GM18907 (cell line): ENCODE measurements at regions not wholly inside any gene's neighbourhood (a gene's known extent, or its start where the extent isn't known, plus 50 kb on each side); places are given as distances from the start of the nearest gene placed in this dataset.

Source experiments
- ATAC-seq: cut with Tn5 transposase; IDR thresholded peaks from one replicate; pipeline ENCODE4 v1.9.1; 2021; ENCODE audit warnings: mild to moderate bottlenecking, moderate library complexity; ENCODE audit not compliant: unreplicated experiment

- ATAC-seq: no peak
Observed at GRCh38 chr3:69539134-69539533, 153.2 kb upstream of the FRMD4B start.

- ATAC-seq: no peak
Observed at GRCh38 chr3:69538281-69538680, 152.4 kb upstream of the FRMD4B start.

- no peak for ATAC-seq
Observed at GRCh38 chr3:69536306-69537020, 150.6 kb upstream of the FRMD4B start.

- no peak for ATAC-seq
Observed at GRCh38 chr3:69535613-69536012, 149.7 kb upstream of the FRMD4B start.

GRCh38 chr3:69532547-69533224, 146.8 kb upstream of the FRMD4B start:
- no peak for ATAC-seq

- no peak for ATAC-seq
Observed at GRCh38 chr3:69531576-69532546, 146.0 kb upstream of the FRMD4B start.

GRCh38 chr3:69530554-69530953, 144.7 kb upstream of the FRMD4B start:
- no peak for ATAC-seq

- no peak for ATAC-seq
Observed at GRCh38 chr3:69527498-69527897, 141.6 kb upstream of the FRMD4B start.

- no peak for ATAC-seq
Observed at GRCh38 chr3:69524816-69525215, 138.9 kb upstream of the FRMD4B start.

- no peak for ATAC-seq
Observed at GRCh38 chr3:69521286-69521685, 135.4 kb upstream of the FRMD4B start.

GRCh38 chr3:69511361-69511760, 125.5 kb upstream of the FRMD4B start:
- no peak for ATAC-seq

- no peak for ATAC-seq
Observed at GRCh38 chr3:69510481-69511030, 124.7 kb upstream of the FRMD4B start.

- ATAC-seq: no peak
Observed at GRCh38 chr3:69509288-69509687, 123.4 kb upstream of the FRMD4B start.

GRCh38 chr3:69505770-69506407, 120.0 kb upstream of the FRMD4B start:
- no peak for ATAC-seq

GRCh38 chr3:69504232-69504631, 118.3 kb upstream of the FRMD4B start:
- no peak for ATAC-seq

GRCh38 chr3:69500604-69501003, 114.7 kb upstream of the FRMD4B start:
- no peak for ATAC-seq

- ATAC-seq: no peak
Observed at GRCh38 chr3:69499899-69500421, 114.1 kb upstream of the FRMD4B start.

GRCh38 chr3:69499422-69499821, 113.5 kb upstream of the FRMD4B start:
- ATAC-seq: no peak

- ATAC-seq: no peak
Observed at GRCh38 chr3:69496856-69497255, 111.0 kb upstream of the FRMD4B start.

- ATAC-seq: no peak
Observed at GRCh38 chr3:69494185-69494584, 108.3 kb upstream of the FRMD4B start.
